IMR-90 (cell line): ENCODE measurements at regions not wholly inside any gene's neighbourhood (a gene's known extent, or its start where the extent isn't known, plus 50 kb on each side); places are given as distances from the start of the nearest gene placed in this dataset.
A peak's percentile ranks its signal among the peaks of the same experiment; 100 is the strongest.

ENCODE experiments used
- ATAC-seq: fragments of 200-7000 bp; cut with Tn5 transposase; 2 replicates; pipeline ENCODE4 v1.9.1; 2020; ENCODE audit warnings: low read depth, mild to moderate bottlenecking, moderate library complexity
- BruUV-seq: library from RNA; stranded (reverse); fragments of 400-500 nt; replicated peaks from 2 replicates; lab custom pipeline; 2021; lab: Mats Ljungman, UMichigan
- CTCF ChIA-PET: fragments of 300-600 bp; formaldehyde crosslinking; extraction: SDS; loops from one replicate; lab custom pipeline; 2021; ENCODE audit warnings: antibody characterized with exemption; lab: Yijun Ruan, JAX
- POLR2A ChIA-PET: fragments of 300-600 bp; sonication (Branson Sonifier 250); formaldehyde crosslinking; loops from one replicate; lab custom pipeline; 2022; ENCODE audit warnings: antibody characterized with exemption; ENCODE audit not compliant: unreplicated experiment; lab: Charles Lee
- DNase-seq: peaks from one replicate; pipeline ENCODE4 v3.0.0; 2013
- H2AFZ ChIP-seq: replicated peaks from 2 replicates; pipeline ENCODE3; 2013; ENCODE audit warnings: low read length, mild to moderate bottlenecking; ENCODE audit not compliant: poor library complexity
- H2AK5ac ChIP-seq: 2 replicates; pipeline ENCODE4 v1.6.1; 2013; ENCODE audit warnings: low read depth, low read length, inconsistent platforms
- H2AK9ac ChIP-seq: replicated peaks from 2 replicates; pipeline ENCODE3; 2013; ENCODE audit warnings: mild to moderate bottlenecking, low read depth, low read length, moderate library complexity; ENCODE audit not compliant: poor library complexity
- H2BK120ac ChIP-seq: 2 replicates; pipeline ENCODE4 v1.6.1; 2013; ENCODE audit warnings: low read depth, low read length, inconsistent platforms
- H2BK15ac ChIP-seq: 3 replicates; pipeline ENCODE4 v1.6.1; 2013; ENCODE audit warnings: low read depth, low read length, inconsistent platforms
- H2BK20ac ChIP-seq: 2 replicates; pipeline ENCODE4 v1.6.1; 2013; ENCODE audit warnings: low read depth, mild to moderate bottlenecking, inconsistent platforms, low read length, moderate library complexity
- H2BK5ac ChIP-seq: 2 replicates; pipeline ENCODE4 v1.6.1; 2013; ENCODE audit warnings: mild to moderate bottlenecking, low read depth, low read length, inconsistent platforms; ENCODE audit not compliant: poor library complexity, severe bottlenecking
- H3K14ac ChIP-seq: replicated peaks from 2 replicates; pipeline ENCODE4 v1.6.1; 2013; ENCODE audit warnings: low read depth, low read length, inconsistent platforms
- H3K18ac ChIP-seq: 2 replicates; pipeline ENCODE4 v1.6.1; 2013; ENCODE audit warnings: low read depth, low read length, control low read depth
- H3K23ac ChIP-seq: 2 replicates; pipeline ENCODE4 v1.6.1; 2013; ENCODE audit warnings: low read depth, low read length, inconsistent platforms
- H3K27ac ChIP-seq: 2 replicates; pipeline ENCODE4 v1.5.1; 2013; ENCODE audit warnings: mild to moderate bottlenecking, control low read depth, low read length; ENCODE audit not compliant: insufficient read depth
- H3K27me3 ChIP-seq: 2 replicates; pipeline ENCODE4 v1.6.1; 2013; ENCODE audit warnings: low read length; ENCODE audit not compliant: control insufficient read depth, insufficient read depth
- H3K36me3 ChIP-seq: 2 replicates; pipeline ENCODE4 v1.6.1; 2013; ENCODE audit warnings: low read length, mixed read lengths; ENCODE audit not compliant: control insufficient read depth, insufficient read depth
- H3K4ac ChIP-seq: 2 replicates; pipeline ENCODE4 v1.6.1; 2013; ENCODE audit warnings: low read depth, low read length, inconsistent platforms
- H3K4me1 ChIP-seq: 2 replicates; pipeline ENCODE4 v1.6.1; 2013; ENCODE audit warnings: low read length, mixed read lengths; ENCODE audit not compliant: control insufficient read depth, insufficient read depth
- H3K4me2 ChIP-seq: 2 replicates; pipeline ENCODE4 v1.6.1; 2013; ENCODE audit warnings: low read depth, mild to moderate bottlenecking, control low read depth, low read length, moderate library complexity
- H3K4me3 ChIP-seq: 2 replicates; pipeline ENCODE4 v1.5.1; 2013; ENCODE audit warnings: low read depth, mild to moderate bottlenecking, control low read depth, low read length, moderate library complexity; ENCODE audit not compliant: insufficient read depth
- H3K56ac ChIP-seq: 2 replicates; pipeline ENCODE4 v1.6.1; 2013; ENCODE audit warnings: low read length, inconsistent platforms; ENCODE audit not compliant: insufficient read depth; ENCODE audit errors: extremely low read depth
- H3K79me1 ChIP-seq, 2 experiments: 2 replicates each; pipeline ENCODE4 v1.6.1; 2013; ENCODE audit warnings: low read length in 2 of 2, inconsistent platforms in 1 of 2, low read depth in 1 of 2
- H3K9ac ChIP-seq: 2 replicates; pipeline ENCODE4 v1.6.1; 2013; ENCODE audit warnings: low read depth, low read length, control low read depth
- H3K9me1 ChIP-seq: 2 replicates; pipeline ENCODE4 v1.6.1; 2013; ENCODE audit warnings: low read length, inconsistent platforms; ENCODE audit not compliant: insufficient read depth
- H3K9me3 ChIP-seq: 2 replicates; pipeline ENCODE4 v1.6.1; 2013; ENCODE audit warnings: low read length; ENCODE audit not compliant: control insufficient read depth, insufficient read depth
- H4K20me1 ChIP-seq: 2 replicates; pipeline ENCODE4 v1.6.1; 2013; ENCODE audit warnings: low read length, inconsistent platforms; ENCODE audit not compliant: insufficient read depth
- H4K5ac ChIP-seq: 2 replicates; pipeline ENCODE4 v1.6.1; 2013; ENCODE audit warnings: mild to moderate bottlenecking, low read depth, low read length, control low read depth
- H4K8ac ChIP-seq, 2 experiments: 2 replicates each; pipeline ENCODE4 v1.6.1; 2013; ENCODE audit warnings: low read depth in 2 of 2, low read length in 2 of 2, control low read depth in 1 of 2, inconsistent platforms in 1 of 2
- H4K91ac ChIP-seq: 2 replicates; pipeline ENCODE4 v1.6.1; 2013; ENCODE audit warnings: low read depth, low read length, inconsistent platforms; ENCODE audit not compliant: insufficient read depth
- BHLHE40 ChIP-seq: fragments of 150-350 bp; IDR thresholded peaks from 2 replicates; pipeline ENCODE4 v1.6.1; 2016; ENCODE audit warnings: mild to moderate bottlenecking, low read depth, low read length
- CHD1 ChIP-seq: IDR thresholded peaks from 2 replicates; pipeline ENCODE4 v1.6.1; 2012; ENCODE audit warnings: low read depth, low read length, improper control_type of control experiment
- FOS ChIP-seq: fragments of 150-350 bp; IDR thresholded peaks from 2 replicates; pipeline ENCODE4 v1.6.1; 2016; ENCODE audit warnings: low read depth, low read length
- MXI1 ChIP-seq: IDR thresholded peaks from 2 replicates; pipeline ENCODE4 v1.6.1; 2012; ENCODE audit warnings: low read depth, mild to moderate bottlenecking, low read length, moderate library complexity, borderline replicate concordance
- NFE2L2 ChIP-seq: fragments of 150-350 bp; IDR thresholded peaks from 2 replicates; pipeline ENCODE4 v1.6.1; 2016; ENCODE audit warnings: low read depth, mild to moderate bottlenecking, low read length
- RAD21 ChIP-seq: IDR thresholded peaks from 2 replicates; pipeline ENCODE4 v1.6.1; 2012; ENCODE audit warnings: low read length, improper control_type of control experiment
- RCOR1 ChIP-seq: IDR thresholded peaks from 2 replicates; pipeline ENCODE4 v1.6.1; 2012; ENCODE audit warnings: mild to moderate bottlenecking, low read length, improper control_type of control experiment; ENCODE audit not compliant: insufficient replicate concordance
- SMC3 ChIP-seq: fragments of 150-350 bp; IDR thresholded peaks from 2 replicates; pipeline ENCODE4 v1.6.1; 2016; ENCODE audit warnings: low read depth, mild to moderate bottlenecking, antibody characterized with exemption, low read length, moderate library complexity
- WGBS, 2 experiments: methylation state at CpG; one replicate each; pipeline versions ENCODE4 v1.1.5 to v1.1.7; 2013; ENCODE audit warnings: missing lambda C conversion rate in 2 of 2; ENCODE audit not compliant: insufficient read length in 1 of 2; ENCODE audit errors: extremely low coverage in 2 of 2; 5-methylcytosine and 5-hydroxymethylcytosine counted together
- dilution Hi-C: fragments of 300-500 bp; cut with HindIII; formaldehyde crosslinking; loops from one replicate; pipeline ENCODE4 v1.14.3; 2018; ENCODE audit warnings: low sequenced_read_pairs; ENCODE audit not compliant: unreplicated experiment
- in situ Hi-C: fragments of 300-500 bp; cut with MboI; formaldehyde crosslinking; loops from 3 replicates; pipeline ENCODE4 v1.14.3; 2019; ENCODE audit warnings: low sequenced_read_pairs, inconsistent platforms, mixed read lengths
- intact Hi-C: fragments of 100-400 bp; cut with micrococcal nuclease; formaldehyde crosslinking; loops from 2 replicates; pipeline ENCODE4 v1.10.0; 2022
- TF ChIP-seq, protein P1 (sequence below): fragments of 150-350 bp; IDR thresholded peaks from 2 replicates; pipeline ENCODE4 v1.6.1; 2017; ENCODE audit warnings: mild to moderate bottlenecking, antibody characterized with exemption, low read length, low read depth

DNA sequence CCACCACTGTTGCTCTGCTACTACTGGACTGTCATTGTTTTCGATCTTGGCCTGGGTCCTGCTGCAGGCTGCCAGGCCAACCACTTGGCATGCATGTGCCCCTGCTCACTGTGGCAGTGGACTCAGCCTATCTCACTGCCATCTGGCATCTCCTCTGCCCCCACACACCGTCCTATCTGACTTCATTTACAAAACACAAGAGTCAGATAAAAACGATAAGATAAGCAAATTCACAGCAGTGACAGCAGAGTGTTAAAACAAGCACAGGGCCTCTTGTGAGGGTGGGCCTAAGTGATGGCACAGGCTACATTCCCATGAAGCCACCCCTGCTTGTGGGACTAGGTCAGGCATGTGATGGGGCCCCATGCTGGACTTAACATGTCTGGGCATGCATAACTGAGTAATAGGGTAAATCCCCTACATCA, 68.1 kb downstream of the CRYGS start:
- TF ChIP-seq, protein P1, sequence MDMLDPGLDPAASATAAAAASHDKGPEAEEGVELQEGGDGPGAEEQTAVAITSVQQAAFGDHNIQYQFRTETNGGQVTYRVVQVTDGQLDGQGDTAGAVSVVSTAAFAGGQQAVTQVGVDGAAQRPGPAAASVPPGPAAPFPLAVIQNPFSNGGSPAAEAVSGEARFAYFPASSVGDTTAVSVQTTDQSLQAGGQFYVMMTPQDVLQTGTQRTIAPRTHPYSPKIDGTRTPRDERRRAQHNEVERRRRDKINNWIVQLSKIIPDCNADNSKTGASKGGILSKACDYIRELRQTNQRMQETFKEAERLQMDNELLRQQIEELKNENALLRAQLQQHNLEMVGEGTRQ = no peak
- no peak for TF ChIP-seq CHD1
- TF ChIP-seq RCOR1 = no peak
- TF ChIP-seq FOS = no peak
- TF ChIP-seq BHLHE40 = no peak
- TF ChIP-seq MXI1 = no peak
- TF ChIP-seq RAD21 = no peak
- TF ChIP-seq SMC3 = no peak
- TF ChIP-seq NFE2L2 = no peak
- Histone ChIP-seq H3K27me3 (peaks cover 14% of the 10 kb centered on the region), H4K5ac (no peak overlapping the region), H2AK5ac (no peak overlapping the region), H3K4me1 (peaks cover 4% of the 10 kb centered on the region), H3K14ac (peak overlapping the region; percentile 58), H3K9ac (no peak overlapping the region), H2BK5ac (peak overlapping the region; percentile 43), H3K4me3 (no peak overlapping the region), H4K8ac (peak overlapping the region in 1 of 2 experiments; percentile 65; a peak in 2 of 4 replicates), H2BK15ac (no peak overlapping the region), H3K79me1 (no peaks in the 10 kb centered on the region), H4K91ac (peak overlapping the region; percentile 52), H3K36me3 (no peaks in the 10 kb centered on the region), H3K4me2 (no peak overlapping the region), H3K23ac (no peak overlapping the region), H2BK20ac (peak overlapping the region; percentile 85; the same call in 1 of the 2 replicates), H4K20me1 (no peaks in the 10 kb centered on the region), H3K27ac (no peak overlapping the region), H3K18ac (peak overlapping the region; percentile 80), H2AK9ac (peak overlapping the region; percentile 23), H3K56ac (no peak overlapping the region), H2AFZ (peak overlapping the region; percentile 77), H3K4ac (peak overlapping the region; percentile 35; the same call in 1 of the 2 replicates), H3K9me1 (no peaks in the 10 kb centered on the region), H2BK120ac (peak overlapping the region; percentile 77; the same call in 1 of the 2 replicates), H3K9me3 (no peaks in the 10 kb centered on the region)
- dilution Hi-C loops (no loop called here), in situ Hi-C loops (no loop called here), intact Hi-C loops (no loop called here)
- WGBS, 2 experiments = no CpG with 5 or more reads among the region's 3 CpGs
- CTCF ChIA-PET = no interaction called here
- ATAC-seq (peak; percentile 49), DNase-seq (peak; percentile 20)
- POLR2A ChIA-PET = no interaction called here
- BruUV-seq = no TSS peak
